ENCODE measurements at regions not wholly inside any gene's neighbourhood (a gene's known extent, or its start where the extent isn't known, plus 50 kb on each side); places are given as distances from the start of the nearest gene placed in this dataset.

DNA sequence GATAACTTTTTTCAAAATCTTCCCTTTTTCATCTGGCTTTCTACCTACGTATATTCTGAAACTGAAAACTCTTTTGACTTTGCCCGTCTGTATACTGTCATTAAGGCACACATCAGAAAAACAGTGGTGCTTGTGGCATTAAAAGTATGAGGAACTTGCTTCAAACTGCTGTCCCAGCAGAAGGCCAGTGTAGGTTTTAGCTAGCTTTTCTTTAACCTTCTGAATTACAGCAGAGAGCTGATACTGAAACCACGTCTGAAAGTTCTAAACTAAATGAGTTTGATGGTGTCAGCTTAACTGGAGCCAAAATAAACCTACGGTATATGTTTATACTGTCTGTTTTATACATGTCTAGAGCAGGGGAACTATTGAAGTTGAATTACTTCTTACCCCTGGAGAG, 283.4 kb downstream of the TFEC start:
- TF ChIP-seq, protein P1, sequence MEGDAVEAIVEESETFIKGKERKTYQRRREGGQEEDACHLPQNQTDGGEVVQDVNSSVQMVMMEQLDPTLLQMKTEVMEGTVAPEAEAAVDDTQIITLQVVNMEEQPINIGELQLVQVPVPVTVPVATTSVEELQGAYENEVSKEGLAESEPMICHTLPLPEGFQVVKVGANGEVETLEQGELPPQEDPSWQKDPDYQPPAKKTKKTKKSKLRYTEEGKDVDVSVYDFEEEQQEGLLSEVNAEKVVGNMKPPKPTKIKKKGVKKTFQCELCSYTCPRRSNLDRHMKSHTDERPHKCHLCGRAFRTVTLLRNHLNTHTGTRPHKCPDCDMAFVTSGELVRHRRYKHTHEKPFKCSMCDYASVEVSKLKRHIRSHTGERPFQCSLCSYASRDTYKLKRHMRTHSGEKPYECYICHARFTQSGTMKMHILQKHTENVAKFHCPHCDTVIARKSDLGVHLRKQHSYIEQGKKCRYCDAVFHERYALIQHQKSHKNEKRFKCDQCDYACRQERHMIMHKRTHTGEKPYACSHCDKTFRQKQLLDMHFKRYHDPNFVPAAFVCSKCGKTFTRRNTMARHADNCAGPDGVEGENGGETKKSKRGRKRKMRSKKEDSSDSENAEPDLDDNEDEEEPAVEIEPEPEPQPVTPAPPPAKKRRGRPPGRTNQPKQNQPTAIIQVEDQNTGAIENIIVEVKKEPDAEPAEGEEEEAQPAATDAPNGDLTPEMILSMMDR (IDR thresholded peaks at IDR 0.05), result no peak
- no peak for TF ChIP-seq EZH2 (IDR thresholded peaks at IDR 0.05)
